ENCODE measurements at regions not wholly inside any gene's neighbourhood (a gene's known extent, or its start where the extent isn't known, plus 50 kb on each side); places are given as distances from the start of the nearest gene placed in this dataset.

DNA sequence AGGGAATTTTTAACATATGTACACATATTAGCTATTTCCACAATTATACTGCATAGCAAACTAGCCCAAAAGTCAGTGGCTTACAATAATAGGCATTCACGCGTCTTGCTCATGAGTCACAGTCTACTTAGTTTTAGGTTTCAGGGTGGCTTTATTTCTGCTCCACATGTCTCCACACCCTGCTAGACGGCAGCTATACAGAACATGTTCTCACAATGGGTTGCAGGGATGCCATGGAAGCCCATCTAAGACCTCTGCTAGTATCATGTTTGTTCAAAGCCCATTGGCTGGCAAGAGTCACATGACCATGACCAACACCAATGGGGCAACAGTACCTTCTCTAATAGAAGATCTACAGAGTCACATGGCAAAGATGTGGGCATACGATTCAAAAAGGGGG lies 96.3 kb upstream of the NEBL start (continued):
- TF ChIP-seq YY1 (IDR thresholded peaks at IDR 0.05; ENCODE audit: low read depth, low read length) (no peak), BCL11A (IDR thresholded peaks at IDR 0.05; ENCODE audit: low read depth in 2 of 2, low read length in 2 of 2) (no peak)
- TF ChIP-seq, protein P1, sequence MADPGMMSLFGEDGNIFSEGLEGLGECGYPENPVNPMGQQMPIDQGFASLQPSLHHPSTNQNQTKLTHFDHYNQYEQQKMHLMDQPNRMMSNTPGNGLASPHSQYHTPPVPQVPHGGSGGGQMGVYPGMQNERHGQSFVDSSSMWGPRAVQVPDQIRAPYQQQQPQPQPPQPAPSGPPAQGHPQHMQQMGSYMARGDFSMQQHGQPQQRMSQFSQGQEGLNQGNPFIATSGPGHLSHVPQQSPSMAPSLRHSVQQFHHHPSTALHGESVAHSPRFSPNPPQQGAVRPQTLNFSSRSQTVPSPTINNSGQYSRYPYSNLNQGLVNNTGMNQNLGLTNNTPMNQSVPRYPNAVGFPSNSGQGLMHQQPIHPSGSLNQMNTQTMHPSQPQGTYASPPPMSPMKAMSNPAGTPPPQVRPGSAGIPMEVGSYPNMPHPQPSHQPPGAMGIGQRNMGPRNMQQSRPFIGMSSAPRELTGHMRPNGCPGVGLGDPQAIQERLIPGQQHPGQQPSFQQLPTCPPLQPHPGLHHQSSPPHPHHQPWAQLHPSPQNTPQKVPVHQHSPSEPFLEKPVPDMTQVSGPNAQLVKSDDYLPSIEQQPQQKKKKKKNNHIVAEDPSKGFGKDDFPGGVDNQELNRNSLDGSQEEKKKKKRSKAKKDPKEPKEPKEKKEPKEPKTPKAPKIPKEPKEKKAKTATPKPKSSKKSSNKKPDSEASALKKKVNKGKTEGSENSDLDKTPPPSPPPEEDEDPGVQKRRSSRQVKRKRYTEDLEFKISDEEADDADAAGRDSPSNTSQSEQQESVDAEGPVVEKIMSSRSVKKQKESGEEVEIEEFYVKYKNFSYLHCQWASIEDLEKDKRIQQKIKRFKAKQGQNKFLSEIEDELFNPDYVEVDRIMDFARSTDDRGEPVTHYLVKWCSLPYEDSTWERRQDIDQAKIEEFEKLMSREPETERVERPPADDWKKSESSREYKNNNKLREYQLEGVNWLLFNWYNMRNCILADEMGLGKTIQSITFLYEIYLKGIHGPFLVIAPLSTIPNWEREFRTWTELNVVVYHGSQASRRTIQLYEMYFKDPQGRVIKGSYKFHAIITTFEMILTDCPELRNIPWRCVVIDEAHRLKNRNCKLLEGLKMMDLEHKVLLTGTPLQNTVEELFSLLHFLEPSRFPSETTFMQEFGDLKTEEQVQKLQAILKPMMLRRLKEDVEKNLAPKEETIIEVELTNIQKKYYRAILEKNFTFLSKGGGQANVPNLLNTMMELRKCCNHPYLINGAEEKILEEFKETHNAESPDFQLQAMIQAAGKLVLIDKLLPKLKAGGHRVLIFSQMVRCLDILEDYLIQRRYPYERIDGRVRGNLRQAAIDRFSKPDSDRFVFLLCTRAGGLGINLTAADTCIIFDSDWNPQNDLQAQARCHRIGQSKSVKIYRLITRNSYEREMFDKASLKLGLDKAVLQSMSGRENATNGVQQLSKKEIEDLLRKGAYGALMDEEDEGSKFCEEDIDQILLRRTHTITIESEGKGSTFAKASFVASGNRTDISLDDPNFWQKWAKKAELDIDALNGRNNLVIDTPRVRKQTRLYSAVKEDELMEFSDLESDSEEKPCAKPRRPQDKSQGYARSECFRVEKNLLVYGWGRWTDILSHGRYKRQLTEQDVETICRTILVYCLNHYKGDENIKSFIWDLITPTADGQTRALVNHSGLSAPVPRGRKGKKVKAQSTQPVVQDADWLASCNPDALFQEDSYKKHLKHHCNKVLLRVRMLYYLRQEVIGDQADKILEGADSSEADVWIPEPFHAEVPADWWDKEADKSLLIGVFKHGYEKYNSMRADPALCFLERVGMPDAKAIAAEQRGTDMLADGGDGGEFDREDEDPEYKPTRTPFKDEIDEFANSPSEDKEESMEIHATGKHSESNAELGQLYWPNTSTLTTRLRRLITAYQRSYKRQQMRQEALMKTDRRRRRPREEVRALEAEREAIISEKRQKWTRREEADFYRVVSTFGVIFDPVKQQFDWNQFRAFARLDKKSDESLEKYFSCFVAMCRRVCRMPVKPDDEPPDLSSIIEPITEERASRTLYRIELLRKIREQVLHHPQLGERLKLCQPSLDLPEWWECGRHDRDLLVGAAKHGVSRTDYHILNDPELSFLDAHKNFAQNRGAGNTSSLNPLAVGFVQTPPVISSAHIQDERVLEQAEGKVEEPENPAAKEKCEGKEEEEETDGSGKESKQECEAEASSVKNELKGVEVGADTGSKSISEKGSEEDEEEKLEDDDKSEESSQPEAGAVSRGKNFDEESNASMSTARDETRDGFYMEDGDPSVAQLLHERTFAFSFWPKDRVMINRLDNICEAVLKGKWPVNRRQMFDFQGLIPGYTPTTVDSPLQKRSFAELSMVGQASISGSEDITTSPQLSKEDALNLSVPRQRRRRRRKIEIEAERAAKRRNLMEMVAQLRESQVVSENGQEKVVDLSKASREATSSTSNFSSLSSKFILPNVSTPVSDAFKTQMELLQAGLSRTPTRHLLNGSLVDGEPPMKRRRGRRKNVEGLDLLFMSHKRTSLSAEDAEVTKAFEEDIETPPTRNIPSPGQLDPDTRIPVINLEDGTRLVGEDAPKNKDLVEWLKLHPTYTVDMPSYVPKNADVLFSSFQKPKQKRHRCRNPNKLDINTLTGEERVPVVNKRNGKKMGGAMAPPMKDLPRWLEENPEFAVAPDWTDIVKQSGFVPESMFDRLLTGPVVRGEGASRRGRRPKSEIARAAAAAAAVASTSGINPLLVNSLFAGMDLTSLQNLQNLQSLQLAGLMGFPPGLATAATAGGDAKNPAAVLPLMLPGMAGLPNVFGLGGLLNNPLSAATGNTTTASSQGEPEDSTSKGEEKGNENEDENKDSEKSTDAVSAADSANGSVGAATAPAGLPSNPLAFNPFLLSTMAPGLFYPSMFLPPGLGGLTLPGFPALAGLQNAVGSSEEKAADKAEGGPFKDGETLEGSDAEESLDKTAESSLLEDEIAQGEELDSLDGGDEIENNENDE (IDR thresholded peaks at IDR 0.05; ENCODE audit: insufficient replicate concordance, low read length): no peak
- TF ChIP-seq, protein P2, sequence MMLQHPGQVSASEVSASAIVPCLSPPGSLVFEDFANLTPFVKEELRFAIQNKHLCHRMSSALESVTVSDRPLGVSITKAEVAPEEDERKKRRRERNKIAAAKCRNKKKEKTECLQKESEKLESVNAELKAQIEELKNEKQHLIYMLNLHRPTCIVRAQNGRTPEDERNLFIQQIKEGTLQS (IDR thresholded peaks at IDR 0.05; ENCODE audit: insufficient read depth, low read depth, low read length): no peak
